WTC11 (cell line): ENCODE measurements at regions not wholly inside any gene's neighbourhood (a gene's known extent, or its start where the extent isn't known, plus 50 kb on each side); places are given as distances from the start of the nearest gene placed in this dataset.

Experiments
- CTCF ChIP-seq: fragments of 200-600 bp; IDR thresholded peaks from 2 replicates; pipeline ENCODE4 v1.8.0; 2022; ENCODE audit warnings: antibody characterized with exemption
- KAT7 ChIP-seq: sonication (generic); formaldehyde crosslinking; IDR thresholded peaks from 2 replicates; pipeline ENCODE4 v1.8.1; 2023; ENCODE audit warnings: missing genetic modification reagents, mild to moderate bottlenecking, borderline replicate concordance
- NR1H2 ChIP-seq: sonication (generic); formaldehyde crosslinking; IDR thresholded peaks from 2 replicates; pipeline ENCODE4 v1.9.0; 2021; ENCODE audit warnings: mild to moderate bottlenecking, moderate library complexity, missing genetic modification reagents
- OVOL2 ChIP-seq: fragments of 250-450 bp; sonication (Bioruptor Pico); IDR thresholded peaks from 2 replicates; pipeline ENCODE4 v1.9.0; 2021; ENCODE audit warnings: mild to moderate bottlenecking, borderline replicate concordance
- TEAD4 ChIP-seq: sonication (generic); formaldehyde crosslinking; IDR thresholded peaks from 2 replicates; pipeline ENCODE4 v1.8.0; 2022; ENCODE audit warnings: mild to moderate bottlenecking, missing genetic modification reagents
- TP53 ChIP-seq: sonication (generic); formaldehyde crosslinking; IDR thresholded peaks from 2 replicates; pipeline ENCODE4 v1.8.1; 2023; ENCODE audit warnings: mild to moderate bottlenecking, missing genetic modification reagents
- ZNF138 ChIP-seq: sonication (generic); formaldehyde crosslinking; conservative IDR thresholded peaks from 2 replicates; pipeline ENCODE4 v1.8.1; 2022; ENCODE audit warnings: mild to moderate bottlenecking, moderate library complexity, missing genetic modification reagents
- ZNF396 ChIP-seq: fragments of 250-450 bp; sonication (Bioruptor Pico); IDR thresholded peaks from 2 replicates; pipeline ENCODE4 v1.8.0; 2021; ENCODE audit warnings: mild to moderate bottlenecking, moderate library complexity, borderline replicate concordance
- TF ChIP-seq, protein P1 (sequence below): fragments of 250-450 bp; sonication (Bioruptor Pico); IDR thresholded peaks from 2 replicates; pipeline ENCODE4 v2.1.2; 2022; ENCODE audit warnings: mild to moderate bottlenecking, moderate library complexity

DNA sequence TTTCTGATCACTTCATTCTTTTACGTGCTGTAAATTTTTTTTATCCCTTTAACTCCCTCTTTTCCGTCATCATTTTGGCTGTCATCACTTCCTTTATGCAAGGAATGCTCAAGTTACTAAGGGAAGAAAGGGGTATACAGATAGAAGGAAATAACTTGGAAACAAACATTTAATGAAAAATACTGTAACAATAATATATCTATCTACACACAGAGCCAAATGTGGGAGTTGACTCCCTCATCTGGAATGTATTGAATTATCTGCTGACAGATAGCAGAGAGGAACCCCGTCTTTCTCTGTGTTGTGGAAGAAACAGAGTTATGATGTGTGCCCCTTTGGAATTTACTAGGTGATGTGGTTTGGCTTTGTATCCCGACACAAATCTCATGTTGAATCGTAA lies 182.5 kb upstream of the NXPH2 start:
- TF ChIP-seq, protein P1, sequence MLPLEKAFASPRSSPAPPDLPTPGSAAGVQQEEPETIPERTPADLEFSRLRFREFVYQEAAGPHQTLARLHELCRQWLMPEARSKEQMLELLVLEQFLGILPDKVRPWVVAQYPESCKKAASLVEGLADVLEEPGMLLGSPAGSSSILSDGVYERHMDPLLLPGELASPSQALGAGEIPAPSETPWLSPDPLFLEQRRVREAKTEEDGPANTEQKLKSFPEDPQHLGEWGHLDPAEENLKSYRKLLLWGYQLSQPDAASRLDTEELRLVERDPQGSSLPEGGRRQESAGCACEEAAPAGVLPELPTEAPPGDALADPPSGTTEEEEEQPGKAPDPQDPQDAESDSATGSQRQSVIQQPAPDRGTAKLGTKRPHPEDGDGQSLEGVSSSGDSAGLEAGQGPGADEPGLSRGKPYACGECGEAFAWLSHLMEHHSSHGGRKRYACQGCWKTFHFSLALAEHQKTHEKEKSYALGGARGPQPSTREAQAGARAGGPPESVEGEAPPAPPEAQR (CRISPR knock-in tag), result no peak
- TF ChIP-seq KAT7 (CRISPR knock-in tag), result no peak
- no peak for TF ChIP-seq CTCF
- no peak for TF ChIP-seq TP53 (CRISPR knock-in tag)
- TF ChIP-seq TEAD4 (CRISPR knock-in tag), result no peak
- no peak for TF ChIP-seq NR1H2 (CRISPR knock-in tag)
- no peak for TF ChIP-seq ZNF396 (CRISPR knock-in tag)
- no peak for TF ChIP-seq OVOL2 (CRISPR knock-in tag)
- TF ChIP-seq ZNF138 (CRISPR knock-in tag), result no peak
